Vagina (tissue), 2 donors: ENCODE measurements at regions not wholly inside any gene's neighbourhood (a gene's known extent, or its start where the extent isn't known, plus 50 kb on each side); places are given as distances from the start of the nearest gene placed in this dataset.

Experiments used
- DNase-seq, 2 donors: peaks; one replicate each; pipeline ENCODE4 v3.0.0-alpha.2; 2017; ENCODE audit errors: extremely low spot score in 2 of 2
- H3K27ac ChIP-seq: fragments of 200-600 bp; sonication (generic); one replicate; pipeline ENCODE4 v1.5.1; 2019
- H3K27me3 ChIP-seq: fragments of 200-600 bp; sonication (generic); one replicate; pipeline ENCODE4 v1.5.1; 2019
- H3K36me3 ChIP-seq, 2 donors: fragments of 200-600 bp; sonication (generic); one replicate each; pipeline ENCODE4 v1.5.1; 2017 to 2019
- H3K4me1 ChIP-seq: fragments of 200-600 bp; sonication (generic); one replicate; pipeline ENCODE4 v1.5.1; 2019
- H3K4me3 ChIP-seq, 2 donors: fragments of 200-600 bp; sonication (generic); 1 replicate in 1 of 2; 2 replicates in 1 of 2; pipeline ENCODE4 v1.5.1; 2016 to 2019
- H3K9me3 ChIP-seq: fragments of 200-600 bp; sonication (generic); one replicate; pipeline ENCODE4 v1.5.1; 2019
- CTCF ChIP-seq, 3 experiments: fragments of 450-650 bp in 2 of 3; fragments of 200-600 bp in 1 of 3; sonication (generic) in 1 of 3; IDR thresholded peaks; one replicate each; pipeline ENCODE4 v1.5.1; 2017 to 2019; ENCODE audit warnings: antibody characterized with exemption in 3 of 3, mild to moderate bottlenecking in 2 of 3, moderate library complexity in 2 of 3
- POLR2A ChIP-seq, 2 donors: fragments of 450-650 bp; IDR thresholded peaks; one replicate each; pipeline ENCODE4 v1.6.1; 2017; ENCODE audit warnings: antibody characterized with exemption in 2 of 2, mild to moderate bottlenecking in 2 of 2, moderate library complexity in 2 of 2
- POLR2AphosphoS5 ChIP-seq, 2 donors: sonication (generic); formaldehyde crosslinking; IDR thresholded peaks; one replicate each; pipeline ENCODE4 v1.9.0; 2017; ENCODE audit warnings: antibody characterized with exemption in 2 of 2, mild to moderate bottlenecking in 2 of 2, low read depth in 1 of 2; ENCODE audit not compliant: insufficient read depth in 1 of 2
- intact Hi-C: fragments of 100-400 bp; cut with DNase I; formaldehyde crosslinking; loops from one replicate; pipeline ENCODE4 v1.15.1; 2023

DNA sequence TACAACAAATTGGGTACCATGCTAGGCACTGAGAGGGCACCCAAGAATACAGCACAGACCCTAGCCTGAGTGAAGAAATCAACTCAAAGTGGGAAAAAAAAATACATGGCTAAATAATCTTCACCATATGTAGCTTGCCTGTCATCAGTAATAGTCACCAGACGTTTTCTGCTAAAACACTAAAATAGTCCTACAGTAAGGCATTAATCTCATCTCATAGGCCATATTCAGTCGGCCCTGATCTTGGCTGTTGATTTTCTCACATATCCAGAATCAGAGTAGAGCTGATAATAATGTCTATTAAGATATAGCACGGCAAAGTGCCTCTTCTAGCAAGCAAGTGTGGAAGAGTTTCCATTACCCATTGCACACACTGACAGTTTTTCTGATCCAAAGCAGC is 322.1 kb upstream of the SLC30A5 start:
- Histone ChIP-seq H3K4me1 (no peaks in the 10 kb centered on the region), H3K27me3 (no peaks in the 10 kb centered on the region), H3K27ac (no peak overlapping the region), H3K4me3 (no peak overlapping the region), H3K36me3 (no peaks in the 10 kb centered on the region), H3K9me3 (no peaks in the 10 kb centered on the region)
- TF ChIP-seq POLR2AphosphoS5 (IDR thresholded peaks at IDR 0.05; ENCODE audit: insufficient read depth in 1 of 2, low read depth in 1 of 2) (no peak), CTCF (IDR thresholded peaks at IDR 0.05) (no peak), POLR2A (IDR thresholded peaks at IDR 0.05) (no peak)
- intact Hi-C loops: no loop called here
- DNase-seq: no peak

GRCh38 chr5:68776381-68776780 is 317.4 kb upstream of the SLC30A5 start:
- intact Hi-C loops: no loop called here
- no peak for DNase-seq
- no peak overlapping the region for H3K27ac ChIP-seq
- H3K9me3 ChIP-seq: no peaks in the 10 kb centered on the region
- no peak overlapping the region for H3K4me3 ChIP-seq
- H3K4me1 ChIP-seq: no peaks in the 10 kb centered on the region
- no peaks in the 10 kb centered on the region for H3K27me3 ChIP-seq
- no peak for TF ChIP-seq POLR2A (IDR thresholded peaks at IDR 0.05)
- H3K36me3 ChIP-seq: no peaks in the 10 kb centered on the region

GRCh38 chr5:68777135-68777534 is 316.7 kb upstream of the SLC30A5 start:
- TF ChIP-seq POLR2AphosphoS5 (IDR thresholded peaks at IDR 0.05; ENCODE audit: insufficient read depth in 1 of 2, low read depth in 1 of 2) (no peak), CTCF (IDR thresholded peaks at IDR 0.05) (no peak), POLR2A (IDR thresholded peaks at IDR 0.05) (no peak)
- H3K4me1 ChIP-seq: no peaks in the 10 kb centered on the region
- no peaks in the 10 kb centered on the region for H3K9me3 ChIP-seq
- no peak overlapping the region for H3K27ac ChIP-seq
- no peak for DNase-seq
- H3K36me3 ChIP-seq: no peaks in the 10 kb centered on the region
- H3K27me3 ChIP-seq: no peaks in the 10 kb centered on the region
- intact Hi-C loops: no loop called here
- H3K4me3 ChIP-seq: no peak overlapping the region

DNA sequence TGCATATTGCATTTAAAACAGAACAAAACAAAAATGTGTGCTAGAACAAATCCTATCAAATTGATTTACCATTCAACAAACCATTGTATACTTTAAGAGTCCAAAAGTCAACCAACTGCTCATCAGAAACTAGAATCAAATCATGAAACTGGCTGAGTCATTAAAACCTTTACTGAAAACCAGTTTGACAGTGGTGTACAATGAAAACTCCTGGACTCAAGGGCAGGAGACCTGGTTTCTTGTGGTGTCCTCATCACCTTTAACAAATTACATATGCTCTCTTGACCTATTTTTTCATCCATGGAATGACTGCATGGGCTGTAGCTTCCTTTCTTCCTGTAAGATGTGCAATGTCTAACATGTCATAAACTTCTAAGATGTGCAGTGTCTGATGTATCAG is 315.3 kb upstream of the SLC30A5 start:
- Histone ChIP-seq H3K27ac (no peak overlapping the region), H3K4me1 (no peaks in the 10 kb centered on the region), H3K36me3 (no peaks in the 10 kb centered on the region), H3K27me3 (no peaks in the 10 kb centered on the region), H3K9me3 (no peaks in the 10 kb centered on the region), H3K4me3 (no peak overlapping the region)
- TF ChIP-seq POLR2A (IDR thresholded peaks at IDR 0.05): no peak
- TF ChIP-seq POLR2AphosphoS5 (IDR thresholded peaks at IDR 0.05; ENCODE audit: insufficient read depth in 1 of 2, low read depth in 1 of 2): no peak
- DNase-seq: no peak
- intact Hi-C loops: no loop called here

GRCh38 chr5:68780299-68780955 is 313.4 kb upstream of the SLC30A5 start:
- no peaks in the 10 kb centered on the region for H3K4me1 ChIP-seq
- H3K9me3 ChIP-seq: peaks cover 5% of the 10 kb centered on the region
- H3K27me3 ChIP-seq: no peaks in the 10 kb centered on the region
- no peaks in the 10 kb centered on the region for H3K36me3 ChIP-seq
- H3K27ac ChIP-seq: no peak overlapping the region
- intact Hi-C loops: no loop called here
- TF ChIP-seq POLR2A (IDR thresholded peaks at IDR 0.05) (no peak), CTCF (IDR thresholded peaks at IDR 0.05) (no peak), POLR2AphosphoS5 (IDR thresholded peaks at IDR 0.05; ENCODE audit: insufficient read depth in 1 of 2, low read depth in 1 of 2) (no peak)
- H3K4me3 ChIP-seq: no peak overlapping the region
- no peak for DNase-seq

DNA sequence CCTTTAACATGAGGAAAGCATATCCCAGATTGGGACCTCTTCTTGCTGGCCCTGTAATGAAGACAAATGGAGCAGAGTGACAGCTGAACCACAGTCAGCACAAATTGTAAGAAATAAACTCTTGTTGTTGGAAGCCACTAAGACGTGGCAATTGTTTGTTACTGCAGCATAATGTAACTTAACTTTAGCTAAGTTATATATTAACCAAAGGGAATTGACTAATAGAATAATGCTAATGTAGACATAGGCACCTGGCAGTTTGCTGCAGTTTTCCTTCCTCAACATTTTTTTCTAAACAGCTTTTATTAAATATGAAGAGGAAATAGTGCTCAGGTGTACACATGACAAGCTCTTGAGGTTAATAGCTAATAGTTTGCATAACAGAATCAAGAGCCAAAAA is 300.7 kb upstream of the SLC30A5 start:
- H3K4me1 ChIP-seq: no peaks in the 10 kb centered on the region
- TF ChIP-seq CTCF (IDR thresholded peaks at IDR 0.05) (no peak), POLR2AphosphoS5 (IDR thresholded peaks at IDR 0.05; ENCODE audit: insufficient read depth in 1 of 2, low read depth in 1 of 2) (no peak), POLR2A (IDR thresholded peaks at IDR 0.05) (no peak)
- no peak overlapping the region for H3K27ac ChIP-seq

More for the DNA sequence above, 300.7 kb upstream of the SLC30A5 start:
- no peak for DNase-seq
- Histone ChIP-seq H3K4me3 (no peak overlapping the region), H3K27me3 (no peaks in the 10 kb centered on the region), H3K36me3 (no peaks in the 10 kb centered on the region), H3K9me3 (no peaks in the 10 kb centered on the region)
- intact Hi-C loops: no loop called here
